Spinal cord (tissue), 9 donors: ENCODE measurements at regions not wholly inside any gene's neighbourhood (a gene's known extent, or its start where the extent isn't known, plus 50 kb on each side); places are given as distances from the start of the nearest gene placed in this dataset.

Source experiments
- DNase-seq, 6 donors: peaks; one replicate each; pipeline versions ENCODE4 v3.0.0 to v3.0.0-alpha.2; 2013 to 2015; ENCODE audit warnings: low spot score in 6 of 6, low read depth in 4 of 6
- H3K27ac ChIP-seq: one replicate; pipeline ENCODE4 v1.5.1; 2013; ENCODE audit warnings: low read depth, low read length, control low read depth
- H3K27me3 ChIP-seq: one replicate; pipeline ENCODE4 v1.6.1; 2013; ENCODE audit warnings: low read length; ENCODE audit not compliant: control insufficient read depth, insufficient read depth
- H3K36me3 ChIP-seq: one replicate; pipeline ENCODE4 v1.6.1; 2013; ENCODE audit warnings: low read length; ENCODE audit not compliant: control insufficient read depth, insufficient read depth
- H3K4me1 ChIP-seq: one replicate; pipeline ENCODE4 v1.6.1; 2013; ENCODE audit warnings: low read length; ENCODE audit not compliant: control insufficient read depth, insufficient read depth
- H3K4me3 ChIP-seq: one replicate; pipeline ENCODE4 v1.5.1; 2013; ENCODE audit warnings: low read depth, low read length, control low read depth
- H3K9me3 ChIP-seq: one replicate; pipeline ENCODE4 v1.6.1; 2013; ENCODE audit warnings: low read length; ENCODE audit not compliant: control insufficient read depth, insufficient read depth
- WGBS: methylation state at CpG from one replicate; pipeline ENCODE4 v1.1.5; 2013; ENCODE audit warnings: missing lambda C conversion rate; ENCODE audit not compliant: insufficient coverage; 5-methylcytosine and 5-hydroxymethylcytosine counted together
- donor health status: healthy.

DNA sequence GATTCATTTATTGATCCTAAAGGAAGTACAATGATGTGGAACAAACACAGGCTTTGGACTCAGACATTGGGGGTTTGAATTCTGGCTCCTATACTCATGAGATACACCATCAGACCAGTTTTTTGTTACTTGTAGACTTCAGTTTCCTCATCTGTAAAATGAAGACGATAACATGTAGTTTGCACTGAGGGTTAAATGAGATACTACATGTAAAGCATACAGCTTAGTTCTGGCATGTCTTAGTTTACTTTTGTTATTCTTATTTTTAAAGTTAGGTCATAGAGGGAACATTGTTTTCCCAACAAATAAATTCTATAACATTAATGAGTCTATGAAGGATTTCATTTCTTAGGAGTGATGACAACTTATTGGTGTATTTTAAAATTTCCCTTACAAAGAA is 183.5 kb upstream of the FAM3C start:
- Histone ChIP-seq H3K27me3 (no peaks in the 10 kb centered on the region), H3K4me3 (no peak overlapping the region), H3K9me3 (no peaks in the 10 kb centered on the region), H3K36me3 (no peaks in the 10 kb centered on the region), H3K27ac (no peak overlapping the region), H3K4me1 (no peaks in the 10 kb centered on the region)
- no peak for DNase-seq
- no CpG with 5 or more reads among the region's 1 CpG for WGBS

DNA sequence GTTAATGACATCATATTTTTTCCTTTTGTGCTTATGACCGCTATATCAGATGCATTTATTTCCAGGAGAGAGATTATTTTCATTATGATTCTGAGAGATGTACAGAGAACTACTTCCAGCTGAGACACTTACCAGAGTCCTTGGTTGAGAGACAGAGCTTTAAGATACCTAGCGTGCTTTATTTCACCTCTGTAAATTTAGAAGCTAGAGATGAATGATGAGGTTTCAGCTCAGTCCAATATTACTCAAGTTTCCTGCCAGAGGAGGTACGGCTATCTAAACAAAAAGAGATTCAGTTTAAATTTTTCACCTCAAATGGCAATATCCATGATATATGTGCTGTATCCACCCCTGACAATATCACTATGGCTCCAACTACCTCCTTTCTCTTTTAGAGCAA is 182.6 kb upstream of the FAM3C start:
- no CpG with 5 or more reads among the region's 3 CpGs for WGBS

DNA sequence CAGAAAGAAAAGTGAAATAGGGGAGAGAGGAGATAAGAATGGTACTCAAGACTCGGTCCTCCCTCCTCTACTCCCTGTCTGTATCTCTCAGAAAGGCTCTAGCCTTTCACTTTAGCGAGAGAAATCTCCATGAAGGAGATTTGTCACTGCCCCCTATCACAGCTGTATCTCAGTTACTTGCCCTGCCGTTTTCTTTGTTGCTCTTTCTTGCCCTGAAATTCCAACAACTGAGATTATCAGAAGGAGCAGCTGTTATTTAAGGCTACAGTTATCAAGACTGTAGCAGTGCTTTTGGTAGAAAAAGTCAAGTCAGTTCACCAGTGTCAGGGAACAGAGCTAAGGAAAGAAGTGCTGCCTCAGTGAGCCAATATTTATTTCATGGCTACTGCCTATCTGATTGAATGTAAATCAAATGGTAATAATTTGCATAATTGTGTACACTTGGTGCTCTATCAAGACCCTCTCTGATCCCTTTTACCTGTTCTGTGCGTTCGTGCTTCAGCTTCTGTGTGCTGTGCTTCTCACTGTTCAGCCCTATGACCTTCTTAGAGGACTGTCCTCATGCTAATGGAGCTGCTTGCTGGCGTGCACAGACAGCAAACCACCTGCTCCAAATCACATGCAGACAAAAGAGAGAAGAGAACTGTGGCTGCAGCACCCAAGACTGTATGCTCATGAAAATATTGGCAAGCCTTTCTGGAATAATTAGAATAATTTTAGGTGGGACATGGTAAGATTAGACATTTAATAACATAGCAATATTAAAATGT is 180.2 kb upstream of the FAM3C start:
- Histone ChIP-seq H3K27ac (no peak overlapping the region), H3K36me3 (no peaks in the 10 kb centered on the region), H3K27me3 (no peaks in the 10 kb centered on the region), H3K4me1 (no peaks in the 10 kb centered on the region), H3K4me3 (no peak overlapping the region), H3K9me3 (no peaks in the 10 kb centered on the region)
- DNase-seq = peak in 1 of 6 donors; percentile 28
- 86% methylated on average over 2 of the region's 6 CpGs for WGBS

More for the DNA sequence above, 182.6 kb upstream of the FAM3C start:
- Histone ChIP-seq H3K27me3 (no peaks in the 10 kb centered on the region), H3K4me3 (no peak overlapping the region), H3K36me3 (no peaks in the 10 kb centered on the region), H3K9me3 (no peaks in the 10 kb centered on the region), H3K27ac (no peak overlapping the region), H3K4me1 (no peaks in the 10 kb centered on the region)
- DNase-seq = peak in 1 of 6 donors; percentile 19

DNA sequence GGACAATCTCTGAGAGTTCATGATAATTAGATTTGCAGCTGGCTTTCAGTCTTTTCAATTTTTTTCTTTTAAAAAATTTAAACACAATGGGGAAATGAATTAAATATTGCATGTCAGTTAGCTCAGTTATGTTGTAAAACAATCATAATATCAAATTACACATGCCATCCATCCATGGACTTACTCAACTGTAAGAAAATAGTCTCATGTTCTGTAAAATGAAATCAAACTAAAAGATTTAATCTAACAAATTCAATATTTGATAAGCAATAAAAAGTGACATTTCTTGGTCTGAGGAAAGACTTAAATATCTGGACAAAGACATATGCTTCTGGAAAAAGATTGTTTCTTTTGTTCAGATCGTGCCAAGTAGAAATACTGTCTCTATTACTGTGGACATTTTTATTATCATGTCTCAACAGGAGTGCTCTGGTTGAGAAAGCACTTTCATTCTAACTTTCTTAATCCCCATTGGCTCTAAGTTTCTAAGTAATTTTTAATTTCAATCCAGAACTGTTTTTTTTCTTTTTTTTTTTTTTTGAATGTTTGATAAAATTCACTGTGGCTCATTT is 179.2 kb upstream of the FAM3C start:
- no peaks in the 10 kb centered on the region for H3K27me3 ChIP-seq
- DNase-seq = no peak
- no CpG with 5 or more reads among the region's 1 CpG for WGBS

DNA sequence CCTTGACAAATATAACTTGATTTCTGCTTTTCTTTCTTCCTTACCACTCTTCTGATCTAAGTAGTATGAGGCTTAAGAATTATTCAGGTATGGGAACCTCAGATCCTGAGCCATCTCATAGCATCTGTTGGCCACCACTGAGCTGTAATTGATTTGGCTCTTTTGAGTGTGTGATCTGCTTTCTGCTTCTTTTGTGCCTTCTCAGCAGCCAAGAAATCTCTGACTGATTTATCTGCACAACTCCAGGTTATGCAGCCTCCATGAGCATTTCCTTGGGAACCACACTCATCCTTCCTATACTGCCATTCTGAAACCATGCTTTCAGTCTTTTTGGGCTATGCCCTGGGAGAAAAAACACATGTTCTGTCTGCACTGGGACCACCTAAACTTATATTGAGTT is 178.0 kb upstream of the FAM3C start:
- no peaks in the 10 kb centered on the region for H3K36me3 ChIP-seq
- DNase-seq = peak in 1 of 6 donors; percentile 20
- no peaks in the 10 kb centered on the region for H3K4me1 ChIP-seq
- H3K27me3 ChIP-seq = no peaks in the 10 kb centered on the region
- H3K27ac ChIP-seq = no peak overlapping the region
- no peaks in the 10 kb centered on the region for H3K9me3 ChIP-seq
- H3K4me3 ChIP-seq = no peak overlapping the region

More for the DNA sequence above, 179.2 kb upstream of the FAM3C start:
- H3K36me3 ChIP-seq = no peaks in the 10 kb centered on the region
- no peaks in the 10 kb centered on the region for H3K4me1 ChIP-seq
- no peaks in the 10 kb centered on the region for H3K9me3 ChIP-seq
- H3K4me3 ChIP-seq = no peak overlapping the region
- no peak overlapping the region for H3K27ac ChIP-seq

DNA sequence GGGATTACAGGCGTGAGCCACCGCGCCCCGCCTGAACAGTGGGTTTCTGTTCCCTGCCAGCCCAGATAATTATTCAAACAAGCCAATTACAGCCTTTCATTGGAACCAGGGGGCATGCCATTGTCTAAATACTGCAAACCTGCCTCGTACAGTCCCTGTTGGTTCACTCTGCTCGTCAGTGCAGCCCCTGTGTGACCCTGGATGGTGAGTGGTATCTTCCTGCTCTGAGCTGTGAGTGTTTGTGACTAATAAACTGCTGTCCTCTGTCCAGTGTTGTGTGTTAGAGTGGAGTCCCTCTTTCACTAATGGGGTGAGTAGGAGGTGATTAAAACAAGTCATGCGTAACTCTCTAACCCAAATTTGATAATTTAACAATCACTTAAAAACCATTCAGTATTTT is 176.5 kb upstream of the FAM3C start:
- H3K9me3 ChIP-seq = no peaks in the 10 kb centered on the region
- H3K36me3 ChIP-seq = no peaks in the 10 kb centered on the region
- no peaks in the 10 kb centered on the region for H3K4me1 ChIP-seq
- no peaks in the 10 kb centered on the region for H3K27me3 ChIP-seq
- no peak overlapping the region for H3K27ac ChIP-seq
- no peak for DNase-seq
- 89% methylated on average over 6 of the region's 7 CpGs for WGBS
- H3K4me3 ChIP-seq = no peak overlapping the region

DNA sequence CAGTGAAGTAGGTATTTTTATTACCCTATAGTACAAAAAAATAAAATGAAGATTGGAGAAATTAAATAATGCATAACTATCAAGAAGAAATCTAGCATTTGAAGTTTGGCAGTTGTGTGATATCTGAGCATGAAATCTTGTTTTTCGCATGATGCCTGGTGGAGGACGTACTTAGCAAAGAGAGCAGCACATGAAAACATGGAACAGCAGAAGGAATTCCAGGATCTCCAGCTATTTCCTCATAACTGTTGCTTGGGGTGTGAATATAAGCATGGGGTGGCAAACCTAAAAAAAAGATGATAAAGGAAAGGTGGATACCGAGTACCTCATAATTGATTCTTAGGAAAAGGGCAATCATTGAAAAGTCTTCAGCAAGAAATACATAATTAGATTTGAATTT is 174.3 kb upstream of the FAM3C start:
- 100% methylated on average over 2 of the region's 3 CpGs for WGBS
- Histone ChIP-seq H3K27me3 (no peaks in the 10 kb centered on the region), H3K4me3 (no peak overlapping the region), H3K27ac (no peak overlapping the region), H3K9me3 (no peaks in the 10 kb centered on the region), H3K4me1 (no peaks in the 10 kb centered on the region), H3K36me3 (no peaks in the 10 kb centered on the region)
- DNase-seq = no peak

DNA sequence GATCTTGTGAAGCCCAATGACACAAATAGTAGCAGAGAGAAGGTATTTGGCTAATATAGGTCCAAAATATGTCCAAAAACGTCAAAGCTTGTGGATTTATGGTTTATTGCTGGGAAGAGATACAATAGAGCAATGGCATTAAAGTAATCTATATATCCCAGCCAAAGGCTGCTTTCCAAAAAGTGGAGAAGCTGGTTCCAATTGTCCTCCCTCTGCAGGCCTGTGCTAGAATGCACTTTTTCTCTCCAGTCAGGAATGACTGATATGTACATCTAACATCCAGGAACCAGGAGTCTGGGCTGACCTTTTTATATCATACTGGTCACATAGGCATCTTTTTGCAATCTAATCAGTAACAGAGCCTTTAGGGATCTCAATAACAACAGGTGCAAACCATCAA is 167.1 kb upstream of the FAM3C start:
- Histone ChIP-seq H3K27me3 (no peaks in the 10 kb centered on the region), H3K4me1 (no peaks in the 10 kb centered on the region), H3K36me3 (no peaks in the 10 kb centered on the region), H3K9me3 (no peaks in the 10 kb centered on the region), H3K27ac (no peak overlapping the region), H3K4me3 (no peak overlapping the region)
- WGBS = no CpG with 5 or more reads among the region's 1 CpG
- DNase-seq = no peak

DNA sequence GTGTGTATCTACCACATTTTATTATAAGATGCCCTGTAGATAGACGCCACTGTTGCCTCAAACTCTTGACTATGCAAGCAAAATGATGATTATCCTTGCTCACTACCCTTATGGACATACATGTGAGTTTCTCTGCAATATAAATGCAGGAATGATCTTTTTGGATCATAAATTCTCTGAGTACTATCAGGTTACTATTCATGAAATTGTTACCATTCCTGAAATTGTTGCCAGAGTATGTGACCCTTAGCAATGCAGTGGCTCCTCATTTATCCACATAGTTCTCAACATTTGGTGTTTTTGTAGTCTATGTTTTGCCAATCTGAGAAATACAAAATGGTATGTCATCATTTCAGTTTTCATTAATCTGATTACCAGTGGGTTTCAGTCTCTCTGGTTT is 166.2 kb upstream of the FAM3C start:
- Histone ChIP-seq H3K4me3 (no peak overlapping the region), H3K27me3 (no peaks in the 10 kb centered on the region), H3K36me3 (no peaks in the 10 kb centered on the region), H3K9me3 (no peaks in the 10 kb centered on the region), H3K27ac (no peak overlapping the region), H3K4me1 (no peaks in the 10 kb centered on the region)
- no peak for DNase-seq
- WGBS = no CpG with 5 or more reads among the region's 1 CpG

DNA sequence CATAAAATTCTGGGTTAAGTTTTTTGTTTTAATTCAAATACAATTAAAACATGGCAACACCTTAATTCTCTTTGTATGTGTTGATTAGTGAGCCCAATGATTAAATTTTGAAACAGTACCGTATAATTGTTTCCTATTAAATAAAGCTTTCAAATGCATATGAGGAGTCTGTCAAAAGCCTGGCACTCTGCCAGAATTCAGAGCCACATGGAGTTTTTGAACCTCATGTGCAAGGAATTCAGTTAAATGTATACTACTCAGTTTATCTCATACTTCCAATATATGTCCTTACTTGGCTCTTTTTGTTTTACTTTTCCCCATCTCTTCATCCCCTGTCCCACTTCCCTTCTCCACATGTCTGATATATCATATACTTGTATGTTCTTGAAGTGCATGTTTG is 165.6 kb upstream of the FAM3C start:
- no peaks in the 10 kb centered on the region for H3K9me3 ChIP-seq
- no peaks in the 10 kb centered on the region for H3K27me3 ChIP-seq
- no peaks in the 10 kb centered on the region for H3K4me1 ChIP-seq
- peak in 2 of 6 donors; percentile 41 to 69 for DNase-seq
- no peak overlapping the region for H3K27ac ChIP-seq
- H3K36me3 ChIP-seq = no peaks in the 10 kb centered on the region
- H3K4me3 ChIP-seq = no peak overlapping the region
- no CpG with 5 or more reads among the region's 1 CpG for WGBS
